ENCODE measurements at regions not wholly inside any gene's neighbourhood (a gene's known extent, or its start where the extent isn't known, plus 50 kb on each side); places are given as distances from the start of the nearest gene placed in this dataset.

DNA sequence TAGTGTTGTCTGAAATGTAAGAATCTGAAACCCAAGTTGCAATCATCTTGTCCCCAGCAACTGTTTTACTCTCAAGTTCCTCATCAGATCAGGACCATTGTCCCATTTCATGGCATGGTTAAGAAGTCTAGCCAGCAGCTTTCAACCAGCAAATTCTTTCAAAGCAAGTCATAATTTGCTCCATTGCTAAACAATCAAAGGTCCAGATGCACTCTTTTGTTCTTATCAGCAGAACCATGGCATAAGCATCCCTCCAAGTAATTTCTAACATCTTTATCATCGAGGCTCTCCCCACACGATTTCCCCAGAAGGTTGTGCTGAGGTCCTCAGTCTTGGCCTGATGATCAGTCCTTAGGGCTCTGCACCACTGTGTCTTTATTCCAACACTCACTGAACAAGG is 67.5 kb upstream of the APCDD1 start:
- Histone ChIP-seq H2AFZ (ENCODE audit: low read depth, low read length, poor library complexity, severe bottlenecking) (no peak overlapping the region), H3K36me3 (ENCODE audit: control insufficient read depth in 1 of 2, insufficient read depth in 2 of 2, low read length in 2 of 2) (no peaks in the 10 kb centered on the region), H3K9me2 (ENCODE audit: insufficient read depth) (no peaks in the 10 kb centered on the region), H3K4me3 (replicated peaks in 1 of 2; ENCODE audit: low read depth in 1 of 2, low read length in 2 of 2) (no peak overlapping the region), H4K20me1 (ENCODE audit: insufficient read depth) (no peaks in the 10 kb centered on the region), H3K9me3 (ENCODE audit: control insufficient read depth in 1 of 2, insufficient read depth in 1 of 2, low read depth in 1 of 2, low read length in 2 of 2) (no peaks in the 10 kb centered on the region), H3K4me1 (ENCODE audit: control insufficient read depth in 1 of 2, insufficient read depth in 2 of 2, low read length in 2 of 2) (no peaks in the 10 kb centered on the region), H3K9ac (ENCODE audit: low read length) (no peak overlapping the region), H3K4me2 (ENCODE audit: low read length) (no peak overlapping the region), H3K79me2 (ENCODE audit: insufficient read depth, low read length) (no peaks in the 10 kb centered on the region), H3K27me3 (ENCODE audit: insufficient read depth, low read length) (peaks cover 34% of the 10 kb centered on the region), H3K27ac (ENCODE audit: low read depth, low read length) (no peak overlapping the region)
- ATAC-seq (no peak), DNase-seq (ENCODE audit: low read depth, low spot score) (no peak)
- CTCF ChIA-PET = no interaction called here
- POLR2A ChIA-PET = no interaction called here
- no TSS peak for BruUV-seq (replicated peaks)
- TF ChIP-seq JUND (IDR thresholded peaks at IDR 0.05) = no peak
- TF ChIP-seq RAD21 (IDR thresholded peaks at IDR 0.05; ENCODE audit: low read depth) = no peak
- no peak for TF ChIP-seq SIN3A (IDR thresholded peaks at IDR 0.05; ENCODE audit: low read depth)
- no peak for TF ChIP-seq ZNF274 (IDR thresholded peaks at IDR 0.05; ENCODE audit: low read depth, low read length)
- no peak for TF ChIP-seq CEBPB (IDR thresholded peaks at IDR 0.05; ENCODE audit: low read depth)
- TF ChIP-seq FOSL1 (IDR thresholded peaks at IDR 0.05; ENCODE audit: low read depth) = no peak
- no peak for TF ChIP-seq POLR2A (IDR thresholded peaks at IDR 0.05; ENCODE audit: borderline replicate concordance, extremely low read depth, insufficient read depth, insufficient read length)
- no peak for TF ChIP-seq CBX3 (IDR thresholded peaks at IDR 0.05; ENCODE audit: low read depth)
- TF ChIP-seq, protein P1, sequence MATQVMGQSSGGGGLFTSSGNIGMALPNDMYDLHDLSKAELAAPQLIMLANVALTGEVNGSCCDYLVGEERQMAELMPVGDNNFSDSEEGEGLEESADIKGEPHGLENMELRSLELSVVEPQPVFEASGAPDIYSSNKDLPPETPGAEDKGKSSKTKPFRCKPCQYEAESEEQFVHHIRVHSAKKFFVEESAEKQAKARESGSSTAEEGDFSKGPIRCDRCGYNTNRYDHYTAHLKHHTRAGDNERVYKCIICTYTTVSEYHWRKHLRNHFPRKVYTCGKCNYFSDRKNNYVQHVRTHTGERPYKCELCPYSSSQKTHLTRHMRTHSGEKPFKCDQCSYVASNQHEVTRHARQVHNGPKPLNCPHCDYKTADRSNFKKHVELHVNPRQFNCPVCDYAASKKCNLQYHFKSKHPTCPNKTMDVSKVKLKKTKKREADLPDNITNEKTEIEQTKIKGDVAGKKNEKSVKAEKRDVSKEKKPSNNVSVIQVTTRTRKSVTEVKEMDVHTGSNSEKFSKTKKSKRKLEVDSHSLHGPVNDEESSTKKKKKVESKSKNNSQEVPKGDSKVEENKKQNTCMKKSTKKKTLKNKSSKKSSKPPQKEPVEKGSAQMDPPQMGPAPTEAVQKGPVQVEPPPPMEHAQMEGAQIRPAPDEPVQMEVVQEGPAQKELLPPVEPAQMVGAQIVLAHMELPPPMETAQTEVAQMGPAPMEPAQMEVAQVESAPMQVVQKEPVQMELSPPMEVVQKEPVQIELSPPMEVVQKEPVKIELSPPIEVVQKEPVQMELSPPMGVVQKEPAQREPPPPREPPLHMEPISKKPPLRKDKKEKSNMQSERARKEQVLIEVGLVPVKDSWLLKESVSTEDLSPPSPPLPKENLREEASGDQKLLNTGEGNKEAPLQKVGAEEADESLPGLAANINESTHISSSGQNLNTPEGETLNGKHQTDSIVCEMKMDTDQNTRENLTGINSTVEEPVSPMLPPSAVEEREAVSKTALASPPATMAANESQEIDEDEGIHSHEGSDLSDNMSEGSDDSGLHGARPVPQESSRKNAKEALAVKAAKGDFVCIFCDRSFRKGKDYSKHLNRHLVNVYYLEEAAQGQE (IDR thresholded peaks at IDR 0.05; ENCODE audit: low read depth) = no peak
- TF ChIP-seq, protein P2, sequence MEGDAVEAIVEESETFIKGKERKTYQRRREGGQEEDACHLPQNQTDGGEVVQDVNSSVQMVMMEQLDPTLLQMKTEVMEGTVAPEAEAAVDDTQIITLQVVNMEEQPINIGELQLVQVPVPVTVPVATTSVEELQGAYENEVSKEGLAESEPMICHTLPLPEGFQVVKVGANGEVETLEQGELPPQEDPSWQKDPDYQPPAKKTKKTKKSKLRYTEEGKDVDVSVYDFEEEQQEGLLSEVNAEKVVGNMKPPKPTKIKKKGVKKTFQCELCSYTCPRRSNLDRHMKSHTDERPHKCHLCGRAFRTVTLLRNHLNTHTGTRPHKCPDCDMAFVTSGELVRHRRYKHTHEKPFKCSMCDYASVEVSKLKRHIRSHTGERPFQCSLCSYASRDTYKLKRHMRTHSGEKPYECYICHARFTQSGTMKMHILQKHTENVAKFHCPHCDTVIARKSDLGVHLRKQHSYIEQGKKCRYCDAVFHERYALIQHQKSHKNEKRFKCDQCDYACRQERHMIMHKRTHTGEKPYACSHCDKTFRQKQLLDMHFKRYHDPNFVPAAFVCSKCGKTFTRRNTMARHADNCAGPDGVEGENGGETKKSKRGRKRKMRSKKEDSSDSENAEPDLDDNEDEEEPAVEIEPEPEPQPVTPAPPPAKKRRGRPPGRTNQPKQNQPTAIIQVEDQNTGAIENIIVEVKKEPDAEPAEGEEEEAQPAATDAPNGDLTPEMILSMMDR (IDR thresholded peaks at IDR 0.05 in 2 of 3, conservative IDR thresholded peaks at IDR 0.05 in 1 of 3; ENCODE audit: borderline replicate concordance in 1 of 3, insufficient read depth in 1 of 3, low read depth in 2 of 3, low read length in 2 of 3) = no peak
- no peak for TF ChIP-seq ELF1 (IDR thresholded peaks at IDR 0.05; ENCODE audit: borderline replicate concordance, low read depth)
- TF ChIP-seq, protein P3, sequence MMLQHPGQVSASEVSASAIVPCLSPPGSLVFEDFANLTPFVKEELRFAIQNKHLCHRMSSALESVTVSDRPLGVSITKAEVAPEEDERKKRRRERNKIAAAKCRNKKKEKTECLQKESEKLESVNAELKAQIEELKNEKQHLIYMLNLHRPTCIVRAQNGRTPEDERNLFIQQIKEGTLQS (IDR thresholded peaks at IDR 0.05) = no peak
- TF ChIP-seq EGR1 (IDR thresholded peaks at IDR 0.05; ENCODE audit: low read depth) = no peak
- TF ChIP-seq SP1 (IDR thresholded peaks at IDR 0.05; ENCODE audit: low read depth) = no peak
- TF ChIP-seq, protein P4, sequence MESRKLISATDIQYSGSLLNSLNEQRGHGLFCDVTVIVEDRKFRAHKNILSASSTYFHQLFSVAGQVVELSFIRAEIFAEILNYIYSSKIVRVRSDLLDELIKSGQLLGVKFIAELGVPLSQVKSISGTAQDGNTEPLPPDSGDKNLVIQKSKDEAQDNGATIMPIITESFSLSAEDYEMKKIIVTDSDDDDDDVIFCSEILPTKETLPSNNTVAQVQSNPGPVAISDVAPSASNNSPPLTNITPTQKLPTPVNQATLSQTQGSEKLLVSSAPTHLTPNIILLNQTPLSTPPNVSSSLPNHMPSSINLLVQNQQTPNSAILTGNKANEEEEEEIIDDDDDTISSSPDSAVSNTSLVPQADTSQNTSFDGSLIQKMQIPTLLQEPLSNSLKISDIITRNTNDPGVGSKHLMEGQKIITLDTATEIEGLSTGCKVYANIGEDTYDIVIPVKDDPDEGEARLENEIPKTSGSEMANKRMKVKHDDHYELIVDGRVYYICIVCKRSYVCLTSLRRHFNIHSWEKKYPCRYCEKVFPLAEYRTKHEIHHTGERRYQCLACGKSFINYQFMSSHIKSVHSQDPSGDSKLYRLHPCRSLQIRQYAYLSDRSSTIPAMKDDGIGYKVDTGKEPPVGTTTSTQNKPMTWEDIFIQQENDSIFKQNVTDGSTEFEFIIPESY (IDR thresholded peaks at IDR 0.05; ENCODE audit: extremely low read depth, insufficient replicate concordance, low read length) = no peak
- intact Hi-C loops (cut with micrococcal nuclease) = no loop called here
- RAD21 ChIA-PET (ENCODE audit: low non-redundant PET in 1 of 2, low total read pairs in 2 of 2, uncharacterized antibody in 2 of 2, unreplicated experiment in 2 of 2) = no interaction called here

Measured in HCT116 (cell line).